Spleen (tissue), 7 donors: ENCODE measurements at regions not wholly inside any gene's neighbourhood (a gene's known extent, or its start where the extent isn't known, plus 50 kb on each side); places are given as distances from the start of the nearest gene placed in this dataset.

Source experiments
- POLR2AphosphoS5 ChIP-seq, 3 donors: sonication (generic); formaldehyde crosslinking; IDR thresholded peaks; one replicate each; pipeline ENCODE4 v1.5.1; 2017; ENCODE audit warnings: antibody characterized with exemption in 3 of 3
- TF ChIP-seq, protein P1 (sequence below), 11 experiments: fragments of 200-600 bp in 7 of 11; fragments of 450-650 bp in 4 of 11; sonication (generic) in 4 of 11; IDR thresholded peaks in 8 of 11; conservative IDR thresholded peaks in 3 of 11; 1 replicate in 7 of 11; 2 replicates in 4 of 11; pipeline versions ENCODE4 v1.4.0 to v1.8.0; 2016 to 2021; ENCODE audit warnings: antibody characterized with exemption in 11 of 11, inconsistent platforms in 4 of 11, mild to moderate bottlenecking in 1 of 11
- donor health status: DM: no; HTN: no; CAD: no; lungs with moderate emphysema.
- donor health status: DM: no; HTN: no; CAD: no.
- donor health status: DM: no; HTN: no; CAD: no.

DNA sequence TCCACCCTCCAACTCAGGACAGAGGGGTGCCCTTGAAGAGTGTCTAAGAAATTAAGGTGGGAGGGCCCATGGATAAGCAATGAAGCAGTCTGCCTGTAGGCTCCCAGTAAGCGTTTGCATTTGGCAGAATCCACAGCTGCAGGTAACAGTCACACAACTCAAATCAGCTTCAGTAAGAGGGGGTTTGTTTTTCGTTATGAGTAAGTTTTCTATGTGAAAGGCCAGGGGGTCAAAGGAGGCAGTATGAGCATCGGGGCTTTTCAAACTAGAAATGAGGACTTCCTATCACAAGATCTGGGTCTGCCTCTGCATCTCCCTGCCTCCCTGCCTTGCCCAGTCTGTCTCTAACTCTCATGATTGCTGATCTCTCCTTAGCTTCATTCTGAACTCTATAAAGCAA, 128.1 kb upstream of the CCL2 start:
- TF ChIP-seq, protein P1, sequence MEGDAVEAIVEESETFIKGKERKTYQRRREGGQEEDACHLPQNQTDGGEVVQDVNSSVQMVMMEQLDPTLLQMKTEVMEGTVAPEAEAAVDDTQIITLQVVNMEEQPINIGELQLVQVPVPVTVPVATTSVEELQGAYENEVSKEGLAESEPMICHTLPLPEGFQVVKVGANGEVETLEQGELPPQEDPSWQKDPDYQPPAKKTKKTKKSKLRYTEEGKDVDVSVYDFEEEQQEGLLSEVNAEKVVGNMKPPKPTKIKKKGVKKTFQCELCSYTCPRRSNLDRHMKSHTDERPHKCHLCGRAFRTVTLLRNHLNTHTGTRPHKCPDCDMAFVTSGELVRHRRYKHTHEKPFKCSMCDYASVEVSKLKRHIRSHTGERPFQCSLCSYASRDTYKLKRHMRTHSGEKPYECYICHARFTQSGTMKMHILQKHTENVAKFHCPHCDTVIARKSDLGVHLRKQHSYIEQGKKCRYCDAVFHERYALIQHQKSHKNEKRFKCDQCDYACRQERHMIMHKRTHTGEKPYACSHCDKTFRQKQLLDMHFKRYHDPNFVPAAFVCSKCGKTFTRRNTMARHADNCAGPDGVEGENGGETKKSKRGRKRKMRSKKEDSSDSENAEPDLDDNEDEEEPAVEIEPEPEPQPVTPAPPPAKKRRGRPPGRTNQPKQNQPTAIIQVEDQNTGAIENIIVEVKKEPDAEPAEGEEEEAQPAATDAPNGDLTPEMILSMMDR (IDR thresholded peaks at IDR 0.05 in 8 of 11, conservative IDR thresholded peaks at IDR 0.05 in 3 of 11) = no peak
- TF ChIP-seq POLR2AphosphoS5 (IDR thresholded peaks at IDR 0.05) = no peak
